Central memory CD4-positive, alpha-beta T cell (primary cell): ENCODE measurements at regions not wholly inside any gene's neighbourhood (a gene's known extent, or its start where the extent isn't known, plus 50 kb on each side); places are given as distances from the start of the nearest gene placed in this dataset.

Experiments used
- DNase-seq: peaks from one replicate; pipeline ENCODE4 v3.0.0; 2022

DNA sequence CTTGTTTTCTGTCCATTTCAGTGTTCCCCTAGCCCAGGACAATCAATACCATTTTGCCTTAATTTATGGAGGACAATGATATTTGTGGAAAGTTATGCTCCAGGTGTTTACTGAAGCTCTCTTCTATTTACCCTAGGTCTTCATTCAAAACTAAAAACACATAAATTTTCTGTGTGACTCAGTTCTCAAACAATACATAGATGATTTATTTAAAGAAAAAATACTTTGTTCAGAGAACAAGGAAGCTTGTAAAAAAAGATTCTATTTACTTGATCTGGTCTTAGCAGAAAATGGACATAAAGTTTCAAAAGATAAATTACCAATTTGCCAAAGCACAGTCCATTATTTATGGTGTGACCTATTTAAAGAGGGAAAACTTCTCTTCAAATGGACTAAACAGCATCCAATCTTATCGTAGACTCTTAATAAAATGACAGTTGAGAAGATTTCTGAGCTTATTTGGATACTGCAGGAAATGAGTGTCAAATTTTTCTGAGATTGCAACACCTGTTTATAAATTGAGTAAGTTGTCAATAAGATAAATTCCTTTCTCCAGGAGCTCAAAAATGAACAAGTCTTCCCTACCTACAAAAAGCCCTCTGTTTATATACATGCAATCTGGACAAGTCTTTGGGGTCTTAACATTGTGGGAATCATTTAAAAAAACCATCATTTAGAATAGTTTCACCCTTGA, 627.2 kb downstream of the PSAT1 start:
- DNase-seq = no peak

DNA sequence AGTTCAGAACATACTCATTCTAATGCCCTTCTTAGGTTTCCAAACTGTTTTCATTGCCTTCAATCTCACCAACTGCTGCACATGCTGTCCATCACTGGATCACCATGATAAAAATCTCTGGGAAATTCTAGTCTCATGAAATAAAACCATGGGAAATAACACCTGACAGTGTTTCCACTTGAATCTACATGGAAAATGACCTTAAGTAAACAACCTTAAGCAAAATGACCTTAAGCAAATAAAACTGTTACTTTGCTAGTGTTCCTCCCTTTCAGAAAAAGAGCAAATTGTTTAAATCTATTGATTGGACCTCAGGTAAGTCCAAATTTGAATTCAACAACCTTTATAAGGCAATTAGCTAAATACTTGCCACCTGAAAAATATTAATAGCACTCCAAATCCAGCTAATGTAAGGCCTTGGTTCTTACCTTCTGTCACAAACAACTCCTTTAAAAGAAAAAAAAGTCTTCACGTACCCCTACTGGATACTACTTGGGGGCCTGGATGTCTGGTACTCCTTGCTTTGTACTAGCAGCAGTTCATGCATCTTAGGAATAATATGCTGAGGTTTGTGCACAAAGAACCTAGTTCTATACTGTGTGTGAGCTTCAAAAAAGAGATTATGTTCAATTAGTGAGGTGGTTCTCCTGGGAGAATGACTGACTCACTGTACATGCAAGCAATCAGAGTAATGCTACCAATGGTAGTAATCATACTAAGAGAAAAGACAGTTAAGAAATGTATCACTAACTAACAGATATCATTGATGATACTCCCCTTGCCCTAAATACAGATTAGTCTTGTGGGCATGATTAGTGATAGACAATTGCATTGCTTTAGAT, 630.4 kb downstream of the PSAT1 start:
- DNase-seq = no peak

DNA sequence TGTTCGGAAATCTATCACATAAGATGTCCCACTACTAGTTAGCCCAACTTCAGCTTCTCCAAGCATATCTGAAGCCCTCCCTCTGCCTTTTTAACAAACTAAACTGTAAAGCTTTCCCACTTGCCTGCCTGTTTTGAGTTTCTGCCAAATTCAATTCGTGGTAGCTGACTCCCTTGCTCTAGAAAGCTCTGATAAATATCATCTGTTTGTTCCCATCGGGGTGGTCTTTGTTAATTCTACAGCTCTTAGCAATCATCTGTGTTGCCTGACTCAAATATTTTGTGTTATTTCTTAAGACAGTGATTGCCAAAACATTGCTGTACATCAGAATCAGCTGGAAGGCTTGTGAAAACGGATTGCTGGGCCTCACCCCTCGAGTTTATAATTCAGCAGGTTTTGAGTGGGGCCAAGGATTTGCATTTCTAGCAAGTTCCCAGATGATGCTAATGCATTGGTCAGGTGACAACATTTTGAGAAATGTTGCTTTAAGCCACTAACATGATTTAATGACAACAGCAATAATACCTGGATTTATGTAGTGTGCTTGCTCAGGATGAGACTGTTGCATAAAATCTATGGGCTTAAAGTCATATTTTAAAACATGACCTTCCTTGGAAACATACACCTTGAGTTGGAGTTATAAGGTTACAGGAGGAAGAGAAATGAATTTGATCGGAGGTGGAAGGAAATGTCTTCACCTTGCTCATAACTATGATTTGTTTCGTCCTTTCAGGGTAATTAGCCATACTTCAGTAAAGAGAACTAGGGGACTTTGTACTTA, 631.9 kb downstream of the PSAT1 start:
- no peak for DNase-seq

DNA sequence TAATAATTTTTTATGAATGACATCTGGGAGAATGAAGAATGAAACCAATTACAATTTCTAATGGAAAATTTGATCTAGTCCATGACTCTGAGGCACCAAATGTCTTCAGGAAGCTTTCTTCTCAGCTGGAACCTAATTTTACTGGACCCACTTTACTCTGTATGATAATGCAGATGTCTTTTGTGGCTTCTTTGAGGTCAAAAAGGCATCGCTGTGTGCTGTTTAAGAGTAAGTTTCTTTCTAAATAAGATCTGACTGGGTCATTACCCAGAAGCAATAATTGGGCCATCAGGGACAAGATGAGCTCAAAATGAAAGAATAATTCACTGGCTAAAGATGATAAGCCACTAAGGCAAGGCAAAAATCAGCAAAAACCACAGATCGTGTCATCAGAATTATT, 633.4 kb downstream of the PSAT1 start:
- no peak for DNase-seq

DNA sequence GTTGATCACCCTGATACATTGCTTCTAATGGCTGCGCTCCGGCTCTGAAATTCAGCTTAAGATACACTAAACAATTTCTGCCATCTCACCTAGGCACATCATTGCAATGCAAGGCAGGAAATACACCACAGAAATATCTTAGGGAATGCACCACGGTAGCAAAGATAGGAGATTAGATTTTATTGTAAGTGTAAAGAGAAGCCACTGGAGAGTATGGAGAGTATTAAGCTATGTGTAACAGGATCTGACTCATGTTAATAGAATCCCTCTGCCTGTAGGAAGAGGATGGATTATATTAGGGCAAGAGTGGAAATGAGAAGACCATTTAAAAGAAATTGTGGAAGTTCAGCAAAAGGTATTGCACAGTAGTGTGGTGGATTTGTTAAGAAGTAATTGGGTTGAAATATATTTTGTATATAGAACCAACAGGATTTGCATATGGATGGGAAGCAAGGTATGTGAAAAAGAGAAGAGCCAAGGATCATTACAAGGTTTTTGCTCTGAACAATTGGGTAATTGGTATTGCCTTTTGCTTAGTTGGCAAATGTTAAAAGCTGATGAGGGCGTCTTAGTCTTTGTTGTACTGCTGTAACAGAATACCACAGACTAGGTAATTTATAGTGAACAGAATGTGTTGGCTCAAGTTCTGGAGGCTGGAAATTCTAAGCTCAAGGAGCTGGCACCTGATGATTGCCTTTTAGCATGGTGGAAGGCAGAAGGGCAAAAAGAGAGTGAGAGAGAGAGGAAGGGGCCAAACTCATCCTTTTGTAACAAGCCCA, 636.1 kb downstream of the PSAT1 start:
- DNase-seq = no peak

DNA sequence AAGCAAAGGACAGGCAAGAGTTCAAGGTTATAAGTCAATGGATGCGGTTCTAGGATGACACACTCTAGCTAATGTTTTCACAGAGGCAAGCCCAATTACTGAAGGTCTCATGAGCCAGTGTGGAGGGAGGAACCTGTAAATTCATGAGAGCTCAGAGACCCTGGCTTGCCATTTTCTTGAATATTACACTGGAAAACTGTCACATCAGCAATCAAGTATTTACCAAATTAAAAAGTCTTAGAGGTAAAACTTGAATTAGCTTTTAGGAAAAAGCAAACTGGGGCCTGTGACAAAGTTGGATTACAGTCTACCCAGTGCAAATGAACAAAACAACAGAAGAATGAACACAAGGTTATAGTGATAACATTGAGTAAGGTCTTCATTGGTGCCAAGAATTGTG, 636.9 kb upstream of the TLE4 start:
- no peak for DNase-seq

DNA sequence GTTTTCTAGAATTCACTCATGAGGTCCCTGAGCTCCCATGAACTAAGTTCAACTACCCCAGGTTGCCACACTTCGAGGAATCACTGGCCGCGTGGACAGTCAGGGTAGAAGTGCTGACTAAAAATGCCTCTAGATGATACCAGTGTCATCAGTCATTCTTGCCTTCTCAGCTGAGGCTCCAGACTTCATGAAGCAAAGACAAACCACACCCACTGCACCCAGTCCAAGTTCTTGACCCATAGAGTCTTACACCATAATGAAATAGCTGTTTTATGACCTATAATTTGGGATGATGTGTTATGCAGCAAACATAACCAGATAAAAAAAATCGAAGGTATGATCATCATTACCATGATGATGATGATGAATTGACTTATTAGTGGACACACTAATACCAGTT, 632.9 kb upstream of the TLE4 start:
- DNase-seq = no peak

DNA sequence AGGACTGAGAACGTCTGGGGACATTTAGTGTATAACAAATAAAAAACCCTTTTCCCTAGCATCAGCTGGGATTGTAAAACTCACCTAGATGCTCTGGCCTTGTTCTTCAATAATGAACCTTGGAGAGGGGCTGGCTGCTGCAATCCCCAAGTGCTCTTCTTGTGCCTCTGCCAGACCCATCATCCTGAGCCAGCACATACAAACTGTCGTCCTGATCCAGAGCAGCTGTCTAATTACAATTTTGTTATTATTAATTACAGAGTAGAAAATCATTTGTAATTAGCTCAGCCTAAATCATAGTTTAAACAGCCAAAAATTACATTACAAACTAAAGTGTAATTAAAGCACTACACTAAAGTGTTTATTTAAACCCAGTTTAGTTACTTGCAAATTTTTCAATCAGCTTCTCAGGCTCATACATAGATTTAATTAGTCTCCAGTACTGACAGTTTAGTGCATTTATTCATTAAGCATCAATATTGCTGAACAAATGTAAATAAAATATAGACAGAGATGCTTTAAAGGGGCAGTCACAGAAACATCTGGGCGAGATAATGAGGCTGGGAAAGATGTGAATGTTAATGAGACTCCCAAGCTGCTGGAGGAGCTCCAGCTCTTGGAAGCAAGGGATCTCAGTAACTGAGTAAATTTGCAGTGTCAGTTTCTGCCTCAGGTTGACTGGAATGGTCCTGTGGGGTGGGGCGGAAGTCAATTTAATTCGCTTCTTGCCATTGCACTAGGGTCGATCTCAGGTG, 632.3 kb upstream of the TLE4 start:
- DNase-seq = no peak

DNA sequence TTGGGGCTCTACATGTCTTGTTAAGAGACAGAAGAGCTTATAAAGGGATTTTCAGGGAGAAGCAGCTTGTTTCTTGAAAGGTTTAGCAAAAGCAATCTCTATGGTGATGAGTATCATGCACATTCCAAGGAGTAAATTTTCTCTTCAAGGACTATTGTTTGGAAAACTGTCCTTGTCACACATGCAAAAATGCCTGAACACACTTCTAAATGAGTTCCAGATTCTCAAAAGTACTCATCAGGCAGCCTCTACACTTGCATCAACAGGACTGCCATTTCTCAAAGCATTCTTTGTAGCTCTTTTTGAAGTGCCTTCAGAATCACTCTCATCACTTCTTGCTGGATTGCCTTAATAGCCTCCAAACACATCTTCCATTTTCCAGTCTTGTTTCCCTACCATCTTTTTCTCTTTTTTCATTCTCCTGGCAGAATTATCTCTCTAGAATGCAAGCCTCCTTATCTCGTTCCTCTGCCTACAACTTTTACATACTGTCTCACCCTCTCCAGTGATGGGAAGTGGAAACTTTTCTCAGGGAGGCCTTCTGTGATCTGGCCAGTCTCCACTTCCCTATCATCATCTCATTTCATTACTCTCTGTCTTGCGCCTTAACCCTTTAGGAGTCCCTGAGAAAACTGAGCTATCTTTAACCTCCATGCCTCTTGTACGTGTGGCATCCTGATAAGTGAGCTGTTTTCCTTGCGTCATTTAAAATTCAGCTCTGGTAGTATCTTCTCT, 631.5 kb upstream of the TLE4 start:
- DNase-seq = no peak

DNA sequence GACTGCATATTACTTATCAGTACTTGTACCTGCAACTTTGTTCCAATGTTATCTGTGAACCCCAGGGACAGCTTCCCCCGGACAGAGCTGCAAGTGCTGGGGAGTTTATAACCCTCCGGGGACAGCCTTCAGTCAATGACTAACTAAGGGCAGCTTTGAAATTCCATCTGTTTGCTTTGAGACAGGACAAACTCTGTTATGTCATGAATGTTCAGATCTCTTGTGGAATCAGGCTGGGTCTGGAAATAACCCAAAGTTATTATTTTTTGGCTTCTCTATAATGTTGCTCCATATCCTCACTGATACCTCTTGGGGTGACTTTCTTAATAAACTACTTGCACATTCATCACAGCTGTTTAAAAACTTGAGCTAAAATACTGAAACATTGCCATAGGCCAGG, 617.5 kb upstream of the TLE4 start:
- no peak for DNase-seq

DNA sequence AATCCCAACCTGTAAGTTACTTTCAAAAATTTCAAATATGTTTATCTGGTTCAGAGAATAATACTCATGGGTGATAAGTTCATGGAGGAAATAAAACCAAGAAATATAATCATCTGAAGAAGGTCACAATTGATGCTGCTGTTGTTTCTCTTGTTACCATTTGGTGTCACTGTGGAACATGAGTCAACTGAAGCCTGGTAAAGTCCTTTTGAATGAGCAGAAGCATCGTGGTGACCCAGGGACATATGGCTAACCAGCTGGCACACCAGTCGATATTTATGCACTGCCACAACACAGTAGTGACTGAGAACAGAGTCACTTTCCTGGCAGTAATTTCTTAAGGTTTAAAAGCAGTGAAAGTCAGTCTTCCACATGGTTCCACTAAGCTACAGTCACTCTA, 612.9 kb upstream of the TLE4 start:
- DNase-seq = no peak

DNA sequence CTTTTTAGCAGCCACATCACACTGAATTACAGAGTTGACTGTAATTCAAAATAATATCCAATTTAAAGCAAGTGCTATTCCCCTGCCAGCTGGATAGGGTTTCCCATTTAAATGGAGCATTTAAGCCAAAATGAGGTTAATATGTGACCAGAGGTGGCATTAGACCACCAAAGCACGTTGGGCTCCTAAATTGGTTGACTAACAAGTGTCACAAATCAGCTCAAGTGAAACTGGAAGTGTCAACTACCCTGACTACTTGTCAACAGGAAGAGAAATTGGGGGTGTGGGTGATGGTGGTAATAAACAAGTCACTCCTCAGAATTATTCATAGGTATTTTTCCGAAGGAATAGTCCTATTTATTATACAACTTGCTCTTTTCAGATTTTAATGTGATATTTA, 609.6 kb upstream of the TLE4 start:
- no peak for DNase-seq

DNA sequence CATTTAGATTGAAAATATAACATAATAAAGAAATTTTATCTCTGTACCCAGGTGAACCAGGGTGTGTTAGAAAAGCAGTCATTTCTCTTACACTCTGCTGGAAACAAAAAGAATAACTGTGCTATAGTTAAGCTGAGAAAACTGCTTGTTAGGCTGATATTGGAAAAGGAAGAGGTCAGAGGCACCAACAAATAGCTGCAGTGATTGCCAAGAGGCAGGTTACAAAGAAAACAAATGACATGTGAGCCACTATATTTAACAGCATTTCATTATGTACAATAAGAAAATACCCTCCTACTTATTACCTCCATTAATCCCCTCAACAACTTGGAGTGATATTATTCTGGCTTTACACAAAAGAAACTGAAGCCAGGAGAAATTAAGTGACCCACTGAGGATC, 607.9 kb upstream of the TLE4 start:
- DNase-seq = no peak

DNA sequence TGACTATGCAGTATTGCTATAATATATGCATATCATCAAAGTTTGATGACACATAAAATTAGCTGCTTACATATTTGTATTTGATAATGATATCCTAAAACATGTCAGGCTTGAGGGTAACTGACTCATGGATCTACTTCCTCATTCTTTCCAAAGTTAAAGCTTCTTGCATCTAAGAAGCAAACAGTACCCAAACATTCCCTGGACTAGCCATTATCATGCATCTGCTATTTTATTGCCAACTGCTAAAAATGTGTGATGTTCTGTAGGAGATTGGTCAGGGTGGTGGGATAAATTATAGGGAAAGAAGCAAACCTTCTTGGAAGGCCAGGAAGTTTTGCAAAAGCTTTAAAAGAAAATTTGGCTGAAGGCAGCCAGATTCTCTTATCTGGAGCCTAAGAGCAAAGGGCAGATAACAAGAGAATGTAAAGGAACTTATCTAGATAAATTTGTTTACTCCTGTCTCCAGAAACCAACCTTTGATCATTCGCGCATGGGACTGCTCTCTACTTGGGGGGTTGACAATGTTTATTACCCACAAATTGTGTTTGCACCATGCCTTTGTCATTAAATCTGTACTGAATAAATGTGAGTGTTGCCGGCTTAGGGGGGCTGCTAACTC, 604.1 kb upstream of the TLE4 start:
- DNase-seq = no peak

DNA sequence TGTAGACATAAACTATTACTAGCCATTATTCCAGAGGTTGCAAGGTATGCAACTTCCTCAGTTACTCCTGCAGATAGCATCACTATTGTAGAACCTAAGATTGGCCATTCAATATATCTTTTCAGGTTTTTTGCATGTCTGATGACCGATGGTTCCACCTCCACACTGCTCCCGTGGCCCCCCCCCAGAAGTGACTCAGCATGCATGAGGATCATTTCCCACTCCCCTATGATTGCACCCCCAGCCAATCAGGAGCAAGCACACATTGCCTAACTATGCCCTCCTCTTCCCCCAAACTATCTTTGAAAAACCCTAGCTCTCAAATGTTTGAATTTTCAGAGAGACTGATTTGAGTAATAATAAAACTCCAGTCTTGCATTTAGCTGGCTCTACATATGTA, 601.4 kb upstream of the TLE4 start:
- no peak for DNase-seq

DNA sequence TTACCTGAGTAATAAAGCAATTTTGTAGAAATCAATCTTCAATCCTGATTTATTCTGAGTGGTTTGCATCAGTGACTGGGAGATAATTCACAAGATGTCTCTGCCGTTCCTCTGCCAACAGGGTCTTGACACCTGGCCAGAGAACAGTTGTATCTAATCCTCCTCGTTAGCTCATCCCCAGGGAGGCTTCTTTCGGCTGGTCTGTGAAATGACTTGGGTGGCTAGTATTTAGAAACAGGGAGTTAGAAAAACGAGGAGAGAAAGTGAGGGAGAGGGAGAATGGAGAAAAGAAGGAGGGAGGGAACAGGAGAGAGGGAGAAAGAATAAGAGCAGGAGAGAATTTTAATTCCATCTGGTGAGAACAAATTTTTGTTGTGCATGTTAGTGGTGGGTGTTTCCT, 600.2 kb upstream of the TLE4 start:
- DNase-seq = no peak

DNA sequence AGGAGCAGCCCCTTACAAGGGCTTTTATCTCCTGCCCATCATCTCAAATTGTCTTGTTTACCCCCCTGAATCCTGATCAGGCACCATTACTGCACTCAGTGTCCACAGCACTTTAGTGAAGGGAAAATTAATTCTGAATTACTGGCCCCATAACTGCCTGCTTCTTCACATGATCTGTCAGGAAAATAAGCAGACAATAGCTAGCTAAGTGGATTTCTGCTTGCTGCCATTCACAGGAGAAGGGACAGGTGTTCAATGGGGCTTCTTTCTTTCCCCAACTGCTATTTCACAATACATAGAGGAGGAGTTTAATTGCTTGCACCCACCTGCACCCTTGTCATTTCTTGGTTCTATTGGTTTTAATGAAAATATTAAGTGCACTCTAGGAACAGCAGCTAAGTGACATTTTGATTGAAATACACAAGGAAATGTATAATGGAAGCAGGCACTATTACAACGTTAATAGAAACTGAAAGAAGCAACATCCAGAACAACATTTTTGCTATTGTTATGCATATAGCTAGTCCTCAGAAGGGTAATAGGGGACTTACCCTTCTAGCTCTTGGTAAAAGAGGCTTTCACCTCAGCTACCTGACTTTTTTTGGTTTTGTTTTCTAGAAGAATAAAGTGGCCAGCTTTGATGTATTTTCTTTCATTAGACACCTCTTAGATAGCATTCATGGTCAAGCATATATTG, 599.3 kb upstream of the TLE4 start:
- DNase-seq = no peak

DNA sequence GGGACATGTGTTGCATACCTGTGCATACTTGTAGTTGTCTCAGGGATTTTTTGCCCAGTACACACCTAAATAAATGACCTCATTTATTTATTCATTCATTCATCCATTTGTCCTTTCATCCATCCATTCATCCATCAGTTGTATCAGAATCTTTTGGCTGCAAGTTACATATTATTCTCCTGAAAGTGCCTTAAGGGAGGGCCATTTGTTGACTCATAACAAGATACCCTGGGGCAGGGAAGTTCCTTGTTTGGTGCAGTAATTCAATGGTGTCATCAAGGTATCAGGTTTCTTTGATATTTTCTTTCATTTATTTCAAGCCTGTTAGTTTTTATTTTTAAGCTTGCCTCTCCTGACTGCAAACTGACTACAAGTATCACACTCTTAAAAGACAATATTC, 597.9 kb upstream of the TLE4 start:
- DNase-seq = no peak

DNA sequence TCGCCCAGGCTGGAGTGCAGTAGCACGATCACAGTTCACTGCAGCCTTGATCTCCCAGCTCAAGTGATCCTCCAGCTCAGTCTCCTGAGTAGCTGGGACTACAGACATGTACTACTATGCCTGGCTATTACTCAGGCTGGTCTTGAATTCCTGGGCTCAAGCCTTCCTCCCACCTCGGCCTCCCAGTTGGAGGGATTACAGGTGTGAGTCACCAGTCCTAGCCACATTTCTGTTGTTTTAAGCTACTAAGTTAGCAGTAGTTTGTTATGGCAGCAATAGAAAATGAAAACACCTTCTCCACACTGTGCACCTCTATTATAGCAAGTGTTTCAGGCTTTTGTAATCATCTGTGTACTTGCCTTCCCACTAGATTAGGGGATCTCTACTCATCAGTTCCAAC, 588.9 kb upstream of the TLE4 start:
- DNase-seq = no peak

DNA sequence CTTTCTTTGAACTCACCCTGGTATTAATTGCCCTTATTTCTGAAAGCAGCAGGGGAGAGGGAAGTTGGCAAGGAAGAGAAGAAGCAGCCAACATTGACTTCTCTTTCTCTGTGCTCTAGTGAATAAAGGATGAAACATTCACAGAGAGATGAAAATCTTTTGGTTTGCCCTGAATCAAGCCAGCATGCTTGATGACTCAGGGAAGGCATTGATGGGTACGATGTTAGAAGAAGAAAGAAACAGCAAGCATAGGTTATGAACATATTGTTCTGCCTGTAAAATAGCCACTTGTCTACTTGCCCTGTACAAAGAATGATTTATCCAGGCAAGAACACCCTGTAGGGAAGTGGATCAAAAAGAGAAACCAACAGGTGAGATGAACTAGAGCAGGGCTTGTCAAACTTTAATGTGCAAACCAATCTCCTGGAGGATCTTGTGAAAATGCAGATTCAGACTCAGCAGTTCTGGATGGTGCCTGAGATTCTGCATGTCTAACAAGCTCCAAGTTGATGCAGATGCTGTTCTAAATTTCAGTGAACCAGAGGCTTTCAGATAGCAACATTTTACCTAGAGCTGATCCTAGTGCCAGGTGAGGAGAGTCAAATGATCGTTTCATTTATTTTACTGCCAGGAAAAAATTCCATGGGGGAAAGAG, 586.6 kb upstream of the TLE4 start:
- DNase-seq = no peak
